ENCODE measurements at regions not wholly inside any gene's neighbourhood (a gene's known extent, or its start where the extent isn't known, plus 50 kb on each side); places are given as distances from the start of the nearest gene placed in this dataset.
A peak's percentile ranks its signal among the peaks of the same experiment; 100 is the strongest.

- no peak for TF ChIP-seq TCF4 (CRISPR knock-in tag; IDR thresholded peaks at IDR 0.05; ENCODE audit: borderline replicate concordance)
- TF ChIP-seq CREB5 (CRISPR knock-in tag; IDR thresholded peaks at IDR 0.05; ENCODE audit: low read depth), result no peak
- no peak for TF ChIP-seq ZNF565 (CRISPR knock-in tag; conservative IDR thresholded peaks at IDR 0.05; ENCODE audit: low read depth)
- no peak for TF ChIP-seq CSDC2 (CRISPR knock-in tag; IDR thresholded peaks at IDR 0.05)
- no peak for TF ChIP-seq TOX (CRISPR knock-in tag; IDR thresholded peaks at IDR 0.05; ENCODE audit: borderline replicate concordance)
- no peak for TF ChIP-seq ZNF8 (CRISPR knock-in tag; IDR thresholded peaks at IDR 0.05)
- no peak for TF ChIP-seq RARB (CRISPR knock-in tag; IDR thresholded peaks at IDR 0.05)
- TF ChIP-seq OSR1 (CRISPR knock-in tag; IDR thresholded peaks at IDR 0.05), result no peak
- TF ChIP-seq ZNF70 (CRISPR knock-in tag; IDR thresholded peaks at IDR 0.05), result no peak
- TF ChIP-seq ISL1 (CRISPR knock-in tag; IDR thresholded peaks at IDR 0.05), result no peak
- TF ChIP-seq ZC3H10 (CRISPR knock-in tag; IDR thresholded peaks at IDR 0.05), result no peak
- TF ChIP-seq POU6F1 (CRISPR knock-in tag; IDR thresholded peaks at IDR 0.05; ENCODE audit: borderline replicate concordance, low read depth), result no peak
- TF ChIP-seq ARNTL (CRISPR knock-in tag; IDR thresholded peaks at IDR 0.05; ENCODE audit: borderline replicate concordance, low read depth), result no peak
- no peak for TF ChIP-seq TSHZ2 (CRISPR knock-in tag; IDR thresholded peaks at IDR 0.05)
- TF ChIP-seq CSRNP3 (CRISPR knock-in tag; IDR thresholded peaks at IDR 0.05), result no peak
- ATAC-seq, result peak; percentile 21; the same call in 1 of the 3 replicates
Measured at GRCh38 chr7:115782696-115783490, 247.7 kb downstream of the TFEC start.

- no peak for ATAC-seq
- TF ChIP-seq BACH2 (CRISPR knock-in tag; IDR thresholded peaks at IDR 0.05; ENCODE audit: borderline replicate concordance), result no peak
- no peak for TF ChIP-seq OSR1 (CRISPR knock-in tag; IDR thresholded peaks at IDR 0.05)
- no peak for TF ChIP-seq ESRRG (CRISPR knock-in tag; IDR thresholded peaks at IDR 0.05)
- TF ChIP-seq ARNTL (CRISPR knock-in tag; IDR thresholded peaks at IDR 0.05; ENCODE audit: borderline replicate concordance, low read depth), result no peak
- no peak for TF ChIP-seq ISL1 (CRISPR knock-in tag; IDR thresholded peaks at IDR 0.05)
- TF ChIP-seq ZFP30 (CRISPR knock-in tag; IDR thresholded peaks at IDR 0.05), result no peak
- no peak for TF ChIP-seq TOX (CRISPR knock-in tag; IDR thresholded peaks at IDR 0.05; ENCODE audit: borderline replicate concordance)
Measured at GRCh38 chr7:115779561-115779960, 251.0 kb downstream of the TFEC start.

GRCh38 chr7:115775981-115776380 lies 254.6 kb downstream of the TFEC start:
- TF ChIP-seq ZNF70 (CRISPR knock-in tag; IDR thresholded peaks at IDR 0.05) (no peak), CSDC2 (CRISPR knock-in tag; IDR thresholded peaks at IDR 0.05) (no peak), ZFP3 (CRISPR knock-in tag; IDR thresholded peaks at IDR 0.05) (no peak), ZNF565 (CRISPR knock-in tag; conservative IDR thresholded peaks at IDR 0.05; ENCODE audit: low read depth) (no peak), CREB5 (CRISPR knock-in tag; IDR thresholded peaks at IDR 0.05; ENCODE audit: low read depth) (no peak), ZNF8 (CRISPR knock-in tag; IDR thresholded peaks at IDR 0.05) (no peak), PPARA (CRISPR knock-in tag; IDR thresholded peaks at IDR 0.05; ENCODE audit: borderline replicate concordance) (no peak), ZC3H10 (CRISPR knock-in tag; IDR thresholded peaks at IDR 0.05) (no peak)
- no peak for ATAC-seq

Data from SK-N-SH treated with all-trans-retinoic acid at 6 μM for 48 hours (cell line).